Central memory CD8-positive, alpha-beta T cell (primary cell): ENCODE measurements at regions not wholly inside any gene's neighbourhood (a gene's known extent, or its start where the extent isn't known, plus 50 kb on each side); places are given as distances from the start of the nearest gene placed in this dataset.

ENCODE experiments used
- ATAC-seq: fragments of 150-1000 bp; cut with Tn5 transposase; replicated peaks from 2 replicates; pipeline ENCODE4 v1.10.0; 2022; ENCODE audit warnings: mild to moderate bottlenecking, moderate FRiP score, moderate number of reproducible peaks; ENCODE audit not compliant: poor library complexity, severe bottlenecking; ENCODE audit errors: extremely low read depth
- DNase-seq, 2 donors: peaks; one replicate each; pipeline ENCODE4 v3.0.0; 2021; ENCODE audit warnings: low spot score in 2 of 2
- H3K27ac Mint-ChIP-seq: one replicate; pipeline ENCODE4 v1.8.0; 2022; ENCODE audit warnings: low read depth, mild to moderate bottlenecking, moderate library complexity, mixed read lengths
- H3K27me3 Mint-ChIP-seq: one replicate; pipeline ENCODE4 v1.8.0; 2022; ENCODE audit warnings: mixed read lengths
- H3K36me3 Mint-ChIP-seq: one replicate; pipeline ENCODE4 v1.8.0; 2022; ENCODE audit warnings: mild to moderate bottlenecking, moderate library complexity, mixed read lengths; ENCODE audit not compliant: insufficient read depth
- H3K4me1 Mint-ChIP-seq: one replicate; pipeline ENCODE4 v1.8.0; 2022; ENCODE audit warnings: mixed read lengths
- H3K4me3 Mint-ChIP-seq: one replicate; pipeline ENCODE4 v1.8.0; 2022; ENCODE audit warnings: mild to moderate bottlenecking, moderate library complexity, mixed read lengths
- H3K9me3 Mint-ChIP-seq: one replicate; pipeline ENCODE4 v1.8.0; 2022; ENCODE audit warnings: mixed read lengths

- Mint-ChIP-seq H3K36me3 (no peaks in the 10 kb centered on the region), H3K4me3 (peak overlapping the region; percentile 33), H3K4me1 (peaks cover 34% of the 10 kb centered on the region)
Measured at GRCh38 chr2:7452110-7452876, 535.1 kb downstream of the RNF144A start.

DNA sequence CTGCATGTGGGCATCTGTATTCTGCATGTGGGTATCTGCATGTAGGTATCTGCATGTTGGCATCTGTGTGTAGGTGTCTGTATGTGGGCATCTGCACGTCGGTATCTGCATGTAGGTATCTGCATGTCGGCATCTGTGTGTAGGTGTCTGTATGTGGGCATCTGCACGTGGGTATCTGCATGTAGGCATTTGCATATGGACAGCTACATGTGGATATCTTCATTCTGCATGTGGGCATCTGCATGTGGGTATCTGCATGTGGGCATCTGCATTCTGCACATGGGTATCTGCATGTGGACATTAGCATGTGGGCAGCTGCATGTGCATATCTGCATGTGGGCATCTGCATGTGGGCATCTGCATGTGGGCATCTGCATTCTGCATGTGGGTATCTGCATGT, 537.4 kb downstream of the RNF144A start:
- ATAC-seq (no peak), DNase-seq (no peak)
- H3K27me3 Mint-ChIP-seq: no peaks in the 10 kb centered on the region
- no peaks in the 10 kb centered on the region for H3K9me3 Mint-ChIP-seq
- H3K4me1 Mint-ChIP-seq: peaks cover 30% of the 10 kb centered on the region
- no peak overlapping the region for H3K4me3 Mint-ChIP-seq
- no peak overlapping the region for H3K27ac Mint-ChIP-seq
- no peaks in the 10 kb centered on the region for H3K36me3 Mint-ChIP-seq

More at GRCh38 chr2:7452110-7452876, 535.1 kb downstream of the RNF144A start:
- Mint-ChIP-seq H3K27ac (peak overlapping the region; percentile 17), H3K9me3 (no peaks in the 10 kb centered on the region), H3K27me3 (no peaks in the 10 kb centered on the region)
- DNase-seq: no peak
- ATAC-seq: no peak

DNA sequence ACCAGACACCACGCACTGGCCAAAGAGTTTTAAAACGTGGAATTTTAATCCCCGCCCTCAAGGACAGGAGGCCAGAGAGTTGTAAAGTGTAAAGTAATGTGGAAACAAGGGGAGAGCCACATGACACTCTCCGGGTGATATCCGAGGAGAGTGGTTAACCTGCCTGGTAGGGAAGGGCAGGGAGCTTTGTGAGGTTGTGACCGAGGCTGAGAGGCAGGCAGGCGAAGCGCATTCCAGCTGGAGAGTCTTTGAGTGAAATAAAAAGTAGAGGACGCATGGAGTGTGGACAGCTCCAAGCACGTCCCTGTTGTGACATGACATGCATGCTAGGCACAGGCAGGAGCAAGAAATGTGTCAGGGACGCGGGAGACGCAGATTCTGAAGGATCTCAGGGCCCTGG, 539.5 kb downstream of the RNF144A start:
- Mint-ChIP-seq H3K27me3 (no peaks in the 10 kb centered on the region), H3K36me3 (no peaks in the 10 kb centered on the region), H3K4me1 (peaks cover 17% of the 10 kb centered on the region), H3K4me3 (no peak overlapping the region), H3K9me3 (no peaks in the 10 kb centered on the region), H3K27ac (no peak overlapping the region)
- ATAC-seq: no peak
- DNase-seq: no peak

- no peaks in the 10 kb centered on the region for H3K36me3 Mint-ChIP-seq
- no peak overlapping the region for H3K4me3 Mint-ChIP-seq
- H3K9me3 Mint-ChIP-seq: no peaks in the 10 kb centered on the region
- H3K4me1 Mint-ChIP-seq: peaks cover 6% of the 10 kb centered on the region
- ATAC-seq (no peak), DNase-seq (no peak)
- no peaks in the 10 kb centered on the region for H3K27me3 Mint-ChIP-seq
- H3K27ac Mint-ChIP-seq: no peak overlapping the region
Measured at GRCh38 chr2:7458066-7458465, 540.9 kb downstream of the RNF144A start.

GRCh38 chr2:7467782-7468447, 550.7 kb downstream of the RNF144A start:
- peaks cover under 1% of the 10 kb centered on the region for H3K4me1 Mint-ChIP-seq
- H3K4me3 Mint-ChIP-seq: no peak overlapping the region
- H3K9me3 Mint-ChIP-seq: no peaks in the 10 kb centered on the region
- DNase-seq (peak in 1 of 2 donors; percentile 20), ATAC-seq (peak; percentile 89)
- peak overlapping the region; percentile 20 for H3K27ac Mint-ChIP-seq
- no peaks in the 10 kb centered on the region for H3K27me3 Mint-ChIP-seq
- H3K36me3 Mint-ChIP-seq: peaks cover 1% of the 10 kb centered on the region

DNA sequence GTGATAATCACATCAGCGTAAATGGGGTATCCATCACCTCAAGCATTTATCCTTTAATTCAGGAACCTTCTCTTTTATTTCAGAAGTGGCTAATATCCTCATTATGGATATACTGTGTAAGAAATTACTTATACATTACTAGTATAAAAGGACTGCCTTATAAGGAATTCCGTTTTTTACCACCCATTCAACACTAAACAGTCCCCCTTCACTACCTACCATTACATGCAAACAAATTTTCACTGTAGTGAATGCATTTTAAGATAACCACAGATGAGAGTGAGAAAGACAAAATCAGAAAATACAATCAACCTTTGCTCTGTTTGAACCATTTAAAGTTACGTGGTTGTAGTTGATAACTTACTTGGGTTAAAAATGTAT, 551.2 kb downstream of the RNF144A start:
- Mint-ChIP-seq H3K36me3 (peaks cover 1% of the 10 kb centered on the region), H3K27me3 (no peaks in the 10 kb centered on the region), H3K27ac (peak overlapping the region; percentile 20), H3K4me1 (peaks cover 5% of the 10 kb centered on the region), H3K4me3 (no peak overlapping the region), H3K9me3 (no peaks in the 10 kb centered on the region)
- no peak for DNase-seq
- peak; percentile 47 for ATAC-seq

DNA sequence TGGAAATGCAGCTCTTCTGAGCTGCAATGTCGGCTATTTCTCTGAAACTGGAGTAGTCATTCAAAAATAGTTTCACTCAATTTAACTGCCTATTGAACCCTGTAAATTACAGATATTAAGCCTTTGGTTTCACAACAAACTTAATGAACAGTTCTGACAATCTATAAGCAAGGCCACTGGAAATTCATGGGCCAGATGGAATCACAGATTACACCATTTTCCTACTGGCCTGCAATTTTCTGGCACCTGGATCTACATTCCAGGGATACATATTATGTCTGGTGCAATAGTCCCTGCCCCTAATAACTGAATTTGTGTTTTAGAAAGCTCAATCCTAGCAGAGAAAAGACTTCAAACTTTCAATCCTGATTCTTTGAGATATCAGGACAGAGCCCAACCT, 551.7 kb downstream of the RNF144A start:
- no peak overlapping the region for H3K4me3 Mint-ChIP-seq
- no peaks in the 10 kb centered on the region for H3K9me3 Mint-ChIP-seq
- H3K4me1 Mint-ChIP-seq: peaks cover 5% of the 10 kb centered on the region

DNA sequence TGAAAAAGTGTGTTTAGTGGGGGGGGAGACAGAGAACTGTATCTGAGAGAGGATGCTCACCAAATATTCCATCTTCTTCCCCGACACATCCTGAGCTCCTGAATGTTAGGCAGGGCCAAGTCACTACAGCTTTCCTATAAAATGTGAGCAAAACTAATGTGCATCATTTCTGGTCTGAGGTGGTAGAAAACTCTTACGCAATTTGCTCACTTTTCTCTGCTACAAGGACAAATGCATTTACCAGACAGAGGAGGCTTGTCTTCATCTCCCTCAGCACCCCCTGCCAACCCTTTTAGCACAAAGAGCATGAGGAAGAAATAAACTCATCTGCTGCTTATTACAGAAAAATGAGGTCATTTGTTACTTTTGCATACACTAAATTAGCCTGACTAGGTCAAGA, 554.0 kb downstream of the RNF144A start:
- Mint-ChIP-seq H3K27me3 (no peaks in the 10 kb centered on the region), H3K4me1 (peaks cover 5% of the 10 kb centered on the region)
- ATAC-seq: no peak

More for the DNA sequence above, 551.7 kb downstream of the RNF144A start:
- no peak for DNase-seq
- H3K27ac Mint-ChIP-seq: no peak overlapping the region
- H3K36me3 Mint-ChIP-seq: peaks cover 1% of the 10 kb centered on the region
- no peak for ATAC-seq
- no peaks in the 10 kb centered on the region for H3K27me3 Mint-ChIP-seq

GRCh38 chr2:7472465-7472864, 555.3 kb downstream of the RNF144A start:
- Mint-ChIP-seq H3K4me3 (no peak overlapping the region), H3K36me3 (peaks cover 1% of the 10 kb centered on the region), H3K27ac (no peak overlapping the region), H3K4me1 (peaks cover 5% of the 10 kb centered on the region), H3K27me3 (no peaks in the 10 kb centered on the region), H3K9me3 (no peaks in the 10 kb centered on the region)
- ATAC-seq (no peak), DNase-seq (no peak)

More for the DNA sequence above, 554.0 kb downstream of the RNF144A start:
- no peaks in the 10 kb centered on the region for H3K9me3 Mint-ChIP-seq
- DNase-seq: no peak
- H3K36me3 Mint-ChIP-seq: peaks cover 1% of the 10 kb centered on the region
- H3K27ac Mint-ChIP-seq: peak overlapping the region; percentile 54
- no peak overlapping the region for H3K4me3 Mint-ChIP-seq

- no peaks in the 10 kb centered on the region for H3K36me3 Mint-ChIP-seq
- H3K27me3 Mint-ChIP-seq: no peaks in the 10 kb centered on the region
- H3K9me3 Mint-ChIP-seq: no peaks in the 10 kb centered on the region
- peaks cover 5% of the 10 kb centered on the region for H3K4me1 Mint-ChIP-seq
- no peak overlapping the region for H3K4me3 Mint-ChIP-seq
- DNase-seq (no peak), ATAC-seq (no peak)
- no peak overlapping the region for H3K27ac Mint-ChIP-seq
Measured at GRCh38 chr2:7473135-7473771, 556.0 kb downstream of the RNF144A start.

GRCh38 chr2:7476371-7476770, 559.2 kb downstream of the RNF144A start:
- H3K27me3 Mint-ChIP-seq: no peaks in the 10 kb centered on the region
- H3K4me3 Mint-ChIP-seq: no peak overlapping the region
- H3K4me1 Mint-ChIP-seq: peaks cover 5% of the 10 kb centered on the region
- no peaks in the 10 kb centered on the region for H3K9me3 Mint-ChIP-seq
- DNase-seq (no peak), ATAC-seq (no peak)
- H3K36me3 Mint-ChIP-seq: no peaks in the 10 kb centered on the region
- H3K27ac Mint-ChIP-seq: no peak overlapping the region

DNA sequence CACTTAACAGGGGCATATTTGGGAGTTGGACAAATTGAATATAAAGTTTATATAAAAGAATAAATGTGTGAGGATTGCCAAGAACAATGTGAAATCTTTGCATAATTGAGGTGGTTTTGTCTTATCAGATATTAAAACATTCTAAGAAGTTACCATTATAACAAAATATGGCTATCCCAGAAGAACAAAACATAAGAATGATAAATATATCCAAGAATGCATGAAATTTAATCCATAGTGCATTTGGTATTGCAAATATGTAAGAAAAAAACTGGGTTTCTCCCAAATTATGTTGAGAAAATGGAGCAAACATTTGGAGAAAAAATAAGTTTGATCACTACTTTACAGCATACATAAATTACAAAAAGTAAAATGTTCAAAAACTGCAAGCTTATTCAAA, 562.4 kb downstream of the RNF144A start:
- Mint-ChIP-seq H3K4me1 (no peaks in the 10 kb centered on the region), H3K36me3 (no peaks in the 10 kb centered on the region), H3K4me3 (no peak overlapping the region), H3K9me3 (no peaks in the 10 kb centered on the region), H3K27ac (no peak overlapping the region), H3K27me3 (no peaks in the 10 kb centered on the region)
- no peak for ATAC-seq
- no peak for DNase-seq

DNA sequence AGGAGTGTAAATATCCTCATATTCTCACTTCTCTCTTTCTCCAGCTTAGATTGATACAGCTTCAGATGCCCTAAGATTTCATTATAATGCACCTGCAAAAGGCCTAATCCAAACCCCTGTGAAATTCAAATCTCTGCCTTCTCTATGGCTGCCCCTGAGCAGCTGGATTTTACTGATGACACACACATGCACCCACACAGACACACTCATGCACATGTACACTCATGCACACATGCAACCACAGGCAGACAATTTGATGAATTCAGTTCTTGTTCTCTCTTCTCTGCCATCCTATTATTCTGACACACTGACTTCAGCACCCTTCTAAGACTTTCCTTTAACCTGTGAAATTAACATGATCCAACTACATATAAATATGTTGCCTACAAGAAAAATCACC, 563.2 kb downstream of the RNF144A start:
- Mint-ChIP-seq H3K27ac (no peak overlapping the region), H3K36me3 (no peaks in the 10 kb centered on the region), H3K4me3 (no peak overlapping the region), H3K9me3 (no peaks in the 10 kb centered on the region), H3K4me1 (no peaks in the 10 kb centered on the region), H3K27me3 (no peaks in the 10 kb centered on the region)
- ATAC-seq (no peak), DNase-seq (no peak)
